NCI-H187 (cell line): ENCODE measurements at regions not wholly inside any gene's neighbourhood (a gene's known extent, or its start where the extent isn't known, plus 50 kb on each side); places are given as distances from the start of the nearest gene placed in this dataset.

Experiments
- DNase-seq, 2 experiments: peaks; one replicate each; lab custom pipeline; 2025; lab: John Stamatoyannopoulos, UW

- DNase-seq: no peak
Measured at GRCh38 chr5:38099205-38100168, 158.9 kb upstream of the EGFLAM start.

GRCh38 chr5:38094889-38095288 is 163.5 kb upstream of the EGFLAM start:
- DNase-seq: no peak

- no peak for DNase-seq
Measured at GRCh38 chr5:38093855-38094254, 164.5 kb upstream of the EGFLAM start.

- no peak for DNase-seq
Measured at GRCh38 chr5:38086777-38087176, 171.6 kb upstream of the EGFLAM start.

GRCh38 chr5:38079620-38080402 is 178.5 kb upstream of the EGFLAM start:
- no peak for DNase-seq

GRCh38 chr5:38078161-38078560 is 180.2 kb upstream of the EGFLAM start:
- no peak for DNase-seq

- no peak for DNase-seq
Measured at GRCh38 chr5:38077652-38078051, 180.7 kb upstream of the EGFLAM start.

- no peak for DNase-seq
Measured at GRCh38 chr5:38071831-38072694, 186.3 kb upstream of the EGFLAM start.

- DNase-seq: no peak
Measured at GRCh38 chr5:38070304-38070950, 187.9 kb upstream of the EGFLAM start.

GRCh38 chr5:38069360-38069759 is 189.0 kb upstream of the EGFLAM start:
- no peak for DNase-seq

- DNase-seq: no peak
Measured at GRCh38 chr5:38060354-38060753, 198.0 kb upstream of the EGFLAM start.

- DNase-seq: no peak
Measured at GRCh38 chr5:38059876-38060275, 198.5 kb upstream of the EGFLAM start.

GRCh38 chr5:38051711-38052511 is 206.4 kb upstream of the EGFLAM start:
- no peak for DNase-seq

GRCh38 chr5:38048400-38048799 is 208.6 kb upstream of the GDNF start:
- no peak for DNase-seq

- no peak for DNase-seq
Measured at GRCh38 chr5:38046103-38046502, 206.3 kb upstream of the GDNF start.

GRCh38 chr5:38045446-38045845 is 205.6 kb upstream of the GDNF start:
- no peak for DNase-seq

GRCh38 chr5:38039826-38040225 is 200.0 kb upstream of the GDNF start:
- DNase-seq: no peak

- DNase-seq: no peak
Measured at GRCh38 chr5:38039091-38039490, 199.2 kb upstream of the GDNF start.

GRCh38 chr5:38036765-38037164 is 196.9 kb upstream of the GDNF start:
- DNase-seq: no peak

- DNase-seq: no peak
Measured at GRCh38 chr5:38032149-38032548, 192.3 kb upstream of the GDNF start.

- no peak for DNase-seq
Measured at GRCh38 chr5:38031304-38031703, 191.5 kb upstream of the GDNF start.
